HepG2 (cell line): ENCODE measurements at regions not wholly inside any gene's neighbourhood (a gene's known extent, or its start where the extent isn't known, plus 50 kb on each side); places are given as distances from the start of the nearest gene placed in this dataset.

Source experiments
- CTCF ChIP-seq: sonication (generic); formaldehyde crosslinking; IDR thresholded peaks from 2 replicates; pipeline ENCODE4 v1.5.0; 2020; ENCODE audit warnings: mild to moderate bottlenecking, missing genetic modification reagents, moderate library complexity
- POLR2AphosphoS5 ChIP-seq: IDR thresholded peaks from 2 replicates; pipeline ENCODE4 v1.6.1; 2012; ENCODE audit warnings: low read depth, low read length
- REPIN1 ChIP-seq: sonication (generic); formaldehyde crosslinking; IDR thresholded peaks from 2 replicates; pipeline ENCODE4 v1.8.0; 2022; ENCODE audit warnings: missing genetic modification reagents, low read depth, mild to moderate bottlenecking, borderline replicate concordance
- ZBTB10 ChIP-seq: sonication (generic); formaldehyde crosslinking; IDR thresholded peaks from 2 replicates; pipeline ENCODE4 v1.4.0; 2020; ENCODE audit warnings: missing genetic modification reagents, borderline replicate concordance
- ZBTB20 ChIP-seq: sonication (generic); formaldehyde crosslinking; IDR thresholded peaks from 2 replicates; pipeline ENCODE4 v1.8.1; 2023; ENCODE audit warnings: missing genetic modification reagents, low read depth, mild to moderate bottlenecking, borderline replicate concordance
- ZNF282 ChIP-seq: fragments of 450-650 bp; IDR thresholded peaks from 2 replicates; pipeline ENCODE4 v1.6.1; 2018; ENCODE audit not compliant: partially characterized antibody
- TF ChIP-seq, protein P1 (sequence below): fragments of 450-650 bp; IDR thresholded peaks from 2 replicates; pipeline ENCODE4 v1.6.1; 2017; ENCODE audit warnings: mild to moderate bottlenecking

GRCh38 chr9:105131981-105132380 is 112.5 kb upstream of the SLC44A1 start:
- no peak for TF ChIP-seq CTCF (CRISPR knock-in tag)
- TF ChIP-seq, protein P1, sequence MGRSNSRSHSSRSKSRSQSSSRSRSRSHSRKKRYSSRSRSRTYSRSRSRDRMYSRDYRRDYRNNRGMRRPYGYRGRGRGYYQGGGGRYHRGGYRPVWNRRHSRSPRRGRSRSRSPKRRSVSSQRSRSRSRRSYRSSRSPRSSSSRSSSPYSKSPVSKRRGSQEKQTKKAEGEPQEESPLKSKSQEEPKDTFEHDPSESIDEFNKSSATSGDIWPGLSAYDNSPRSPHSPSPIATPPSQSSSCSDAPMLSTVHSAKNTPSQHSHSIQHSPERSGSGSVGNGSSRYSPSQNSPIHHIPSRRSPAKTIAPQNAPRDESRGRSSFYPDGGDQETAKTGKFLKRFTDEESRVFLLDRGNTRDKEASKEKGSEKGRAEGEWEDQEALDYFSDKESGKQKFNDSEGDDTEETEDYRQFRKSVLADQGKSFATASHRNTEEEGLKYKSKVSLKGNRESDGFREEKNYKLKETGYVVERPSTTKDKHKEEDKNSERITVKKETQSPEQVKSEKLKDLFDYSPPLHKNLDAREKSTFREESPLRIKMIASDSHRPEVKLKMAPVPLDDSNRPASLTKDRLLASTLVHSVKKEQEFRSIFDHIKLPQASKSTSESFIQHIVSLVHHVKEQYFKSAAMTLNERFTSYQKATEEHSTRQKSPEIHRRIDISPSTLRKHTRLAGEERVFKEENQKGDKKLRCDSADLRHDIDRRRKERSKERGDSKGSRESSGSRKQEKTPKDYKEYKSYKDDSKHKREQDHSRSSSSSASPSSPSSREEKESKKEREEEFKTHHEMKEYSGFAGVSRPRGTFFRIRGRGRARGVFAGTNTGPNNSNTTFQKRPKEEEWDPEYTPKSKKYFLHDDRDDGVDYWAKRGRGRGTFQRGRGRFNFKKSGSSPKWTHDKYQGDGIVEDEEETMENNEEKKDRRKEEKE = no peak
- no peak for TF ChIP-seq ZBTB10 (CRISPR knock-in tag)
- TF ChIP-seq ZNF282 = no peak
- TF ChIP-seq POLR2AphosphoS5 = no peak
- no peak for TF ChIP-seq REPIN1
- no peak for TF ChIP-seq ZBTB20 (CRISPR knock-in tag)
